Brain microvascular endothelial cell (primary cell): ENCODE measurements at regions not wholly inside any gene's neighbourhood (a gene's known extent, or its start where the extent isn't known, plus 50 kb on each side); places are given as distances from the start of the nearest gene placed in this dataset.
A peak's percentile ranks its signal among the peaks of the same experiment; 100 is the strongest.

Experiments
- DNase-seq: peaks from one replicate; pipeline ENCODE4 v3.0.0-alpha.2; 2020
- H3K27ac ChIP-seq: fragments of 250-450 bp; sonication (Bioruptor Pico); 2 replicates; pipeline ENCODE4 v1.5.1; 2020; ENCODE audit warnings: mild to moderate bottlenecking, moderate library complexity
- H3K27me3 ChIP-seq: fragments of 250-450 bp; sonication (Bioruptor Pico); replicated peaks from 2 replicates; pipeline ENCODE4 v1.5.1; 2020; ENCODE audit warnings: mild to moderate bottlenecking
- H3K36me3 ChIP-seq: fragments of 250-450 bp; sonication (Bioruptor Pico); replicated peaks from 2 replicates; pipeline ENCODE4 v1.5.1; 2020; ENCODE audit warnings: mild to moderate bottlenecking
- H3K4me3 ChIP-seq: 2 replicates; pipeline ENCODE4 v1.5.1; 2011; ENCODE audit warnings: low read depth, mild to moderate bottlenecking, control low read depth, low read length, moderate library complexity
- CTCF ChIP-seq: IDR thresholded peaks from 2 replicates; pipeline ENCODE4 v1.5.1; 2011; ENCODE audit warnings: low read depth, mild to moderate bottlenecking, moderate library complexity, low read length, control low read depth, inconsistent platforms; ENCODE audit errors: missing control alignments
- in situ Hi-C: cut with HindIII; loops from 2 replicates; pipeline ENCODE4 v1.10.0; 2017; ENCODE audit warnings: low sequenced_read_pairs, low pct_ligation_motif_present

GRCh38 chrX:25527596-25527995 lies 511.8 kb upstream of the ARX start:
- Histone ChIP-seq H3K4me3 (no peak overlapping the region), H3K27me3 (no peaks in the 10 kb centered on the region), H3K36me3 (no peaks in the 10 kb centered on the region), H3K27ac (no peak overlapping the region)
- in situ Hi-C loops, result no loop called here
- no peak for DNase-seq
- TF ChIP-seq CTCF, result no peak

DNA sequence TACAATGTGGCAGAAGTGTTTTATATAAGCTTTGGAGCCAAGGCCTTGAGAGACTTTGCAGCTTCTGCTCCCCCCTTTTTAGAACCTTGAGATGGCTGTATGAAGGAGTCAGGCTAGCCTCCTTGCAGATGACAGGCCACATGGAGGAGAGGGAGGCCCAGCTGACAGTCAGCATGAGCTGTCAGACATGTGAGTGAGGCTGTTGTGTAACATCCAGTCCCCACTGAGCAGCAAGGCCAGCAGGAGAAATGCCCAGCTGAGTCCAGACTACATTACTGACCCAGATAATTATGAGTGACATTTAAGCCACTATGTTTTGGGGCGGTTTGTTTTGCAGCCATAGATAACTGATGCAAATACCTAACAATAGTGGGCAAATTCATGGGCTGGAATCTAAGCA lies 515.3 kb upstream of the ARX start:
- Histone ChIP-seq H3K27me3 (no peaks in the 10 kb centered on the region), H3K36me3 (no peaks in the 10 kb centered on the region), H3K27ac (no peak overlapping the region), H3K4me3 (no peak overlapping the region)
- in situ Hi-C loops, result no loop called here
- TF ChIP-seq CTCF, result no peak
- peak; percentile 26 for DNase-seq

DNA sequence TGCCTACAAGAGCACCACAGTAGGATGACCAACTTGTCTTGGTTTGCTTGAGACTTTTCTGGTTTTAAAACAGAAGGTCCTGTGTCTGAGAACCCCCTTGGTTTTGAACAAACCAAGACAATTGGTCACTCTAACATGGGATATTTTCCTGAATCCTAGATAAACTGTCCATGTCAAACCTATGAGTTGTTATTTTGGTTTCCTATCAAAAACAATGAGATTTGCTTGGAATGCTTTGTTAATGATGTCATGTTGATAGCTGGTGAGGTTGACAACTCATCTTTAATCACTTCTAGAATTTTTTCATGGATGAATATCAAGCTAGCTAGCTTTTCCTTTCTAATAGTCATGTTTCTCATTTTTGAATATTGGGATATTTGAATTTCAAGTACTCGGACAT lies 518.3 kb upstream of the ARX start:
- DNase-seq, result no peak
- no peak overlapping the region for H3K4me3 ChIP-seq
- no peaks in the 10 kb centered on the region for H3K36me3 ChIP-seq
- peak overlapping the region; percentile 11 for H3K27ac ChIP-seq
- H3K27me3 ChIP-seq, result no peaks in the 10 kb centered on the region
- no peak for TF ChIP-seq CTCF
- in situ Hi-C loops, result no loop called here

DNA sequence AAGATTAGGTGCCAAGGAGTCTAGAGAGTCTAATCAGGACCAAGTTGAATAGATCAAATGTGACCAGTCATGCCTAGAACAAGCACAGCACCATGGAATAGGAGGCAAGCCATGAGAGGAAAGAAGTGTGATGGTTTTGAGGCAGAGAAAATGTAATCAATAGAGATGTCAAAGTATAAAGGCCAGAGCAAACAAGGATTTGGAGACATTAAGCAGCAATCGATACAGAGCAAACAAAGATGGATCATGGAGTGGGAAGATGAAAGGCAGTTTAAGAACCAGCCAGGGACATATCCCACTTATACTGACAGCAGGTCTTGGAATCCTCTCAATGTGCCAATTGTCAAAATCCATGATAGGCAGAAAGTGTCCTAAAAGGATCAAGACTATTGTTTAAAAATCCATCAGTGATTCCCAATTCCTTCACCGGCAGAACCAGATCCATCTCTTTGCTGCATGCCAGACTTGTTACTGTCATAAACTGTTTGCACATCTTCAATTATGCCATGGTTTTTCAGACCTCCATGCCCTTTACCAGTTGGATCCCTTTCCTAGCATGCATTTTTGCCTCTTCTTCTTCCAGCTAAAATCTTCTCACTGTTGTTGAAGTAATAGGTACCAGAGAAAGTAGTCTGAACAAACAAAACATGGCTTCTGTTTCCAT lies 520.7 kb upstream of the ARX start:
- no peak for TF ChIP-seq CTCF
- no peaks in the 10 kb centered on the region for H3K36me3 ChIP-seq
- no peak for DNase-seq
- no peak overlapping the region for H3K4me3 ChIP-seq
- no peaks in the 10 kb centered on the region for H3K27me3 ChIP-seq
- in situ Hi-C loops, result no loop called here
- H3K27ac ChIP-seq, result no peak overlapping the region

- Histone ChIP-seq H3K4me3 (no peak overlapping the region), H3K27ac (no peak overlapping the region)
- in situ Hi-C loops, result no loop called here
These were observed 521.9 kb upstream of the ARX start for GRCh38 chrX:25537699-25538098.

More at GRCh38 chrX:25537699-25538098, 521.9 kb upstream of the ARX start:
- TF ChIP-seq CTCF, result no peak
- DNase-seq, result no peak
- no peaks in the 10 kb centered on the region for H3K36me3 ChIP-seq
- no peaks in the 10 kb centered on the region for H3K27me3 ChIP-seq
